WTC11 (cell line): ENCODE measurements at regions not wholly inside any gene's neighbourhood (a gene's known extent, or its start where the extent isn't known, plus 50 kb on each side); places are given as distances from the start of the nearest gene placed in this dataset.

Source experiments
- ATAC-seq: fragments of 200-7000 bp; cut with Tn5 transposase; 2 replicates; pipeline ENCODE4 v1.10.0; 2021; ENCODE audit warnings: mild to moderate bottlenecking, moderate library complexity
- CTCF ChIA-PET: fragments of 300-600 bp; sonication (Branson Sonifier 250); formaldehyde crosslinking; loops from one replicate; lab custom pipeline; 2021; ENCODE audit warnings: antibody characterized with exemption; lab: Charles Lee
- POLR2A ChIA-PET: fragments of 350-600 bp; sonication (Branson Sonifier 250); formaldehyde crosslinking; loops from one replicate; lab custom pipeline; 2021; ENCODE audit warnings: antibody characterized with exemption; lab: Charles Lee
- DNase-seq: peaks from one replicate; pipeline ENCODE4 v3.0.0; 2021; ENCODE audit warnings: low spot score
- H3K27ac Mint-ChIP-seq: 2 replicates; pipeline ENCODE4 v1.8.0; 2021; ENCODE audit warnings: mixed read lengths
- H3K27me3 Mint-ChIP-seq: 2 replicates; pipeline ENCODE4 v1.8.0; 2021; ENCODE audit warnings: low read depth, mild to moderate bottlenecking, moderate library complexity, mixed read lengths
- H3K36me3 Mint-ChIP-seq: 2 replicates; pipeline ENCODE4 v1.8.0; 2021; ENCODE audit warnings: mixed read lengths
- H3K4me1 Mint-ChIP-seq: 2 replicates; pipeline ENCODE4 v1.8.0; 2022; ENCODE audit warnings: mixed read lengths
- H3K4me3 Mint-ChIP-seq: 2 replicates; pipeline ENCODE4 v1.8.0; 2021; ENCODE audit warnings: mild to moderate bottlenecking, moderate library complexity, mixed read lengths
- H3K9me3 Mint-ChIP-seq: 2 replicates; pipeline ENCODE4 v1.8.0; 2021; ENCODE audit warnings: mixed read lengths
- AR ChIP-seq: fragments of 250-450 bp; sonication (Bioruptor Pico); IDR thresholded peaks from 2 replicates; pipeline ENCODE4 v1.9.0; 2021; ENCODE audit warnings: mild to moderate bottlenecking
- HMGA2 ChIP-seq: fragments of 250-450 bp; sonication (Bioruptor Pico); IDR thresholded peaks from 2 replicates; pipeline ENCODE4 v1.4.0; 2021; ENCODE audit warnings: mild to moderate bottlenecking, moderate library complexity
- IRF2 ChIP-seq: sonication (generic); formaldehyde crosslinking; IDR thresholded peaks from 2 replicates; pipeline ENCODE4 v1.8.0; 2022; ENCODE audit warnings: low read depth, missing genetic modification reagents, borderline replicate concordance
- JAZF1 ChIP-seq: fragments of 250-450 bp; sonication (Bioruptor Pico); IDR thresholded peaks from 2 replicates; pipeline ENCODE4 v1.9.0; 2021; ENCODE audit warnings: moderate library complexity, mild to moderate bottlenecking, inconsistent platforms
- NR2C2 ChIP-seq: sonication (generic); formaldehyde crosslinking; IDR thresholded peaks from 2 replicates; pipeline ENCODE4 v1.8.0; 2022; ENCODE audit warnings: mild to moderate bottlenecking, missing genetic modification reagents
- PRRX2 ChIP-seq: fragments of 250-450 bp; sonication (Bioruptor Pico); IDR thresholded peaks from 2 replicates; pipeline ENCODE4 v1.8.0; 2021; ENCODE audit warnings: mild to moderate bottlenecking
- RORB ChIP-seq: fragments of 250-450 bp; sonication (Bioruptor Pico); IDR thresholded peaks from 2 replicates; pipeline ENCODE4 v1.9.0; 2021; ENCODE audit warnings: mild to moderate bottlenecking
- SMAD3 ChIP-seq: sonication (generic); formaldehyde crosslinking; IDR thresholded peaks from 2 replicates; pipeline ENCODE4 v1.8.0; 2022; ENCODE audit warnings: missing genetic modification reagents, mild to moderate bottlenecking, borderline replicate concordance
- SOX15 ChIP-seq: fragments of 250-450 bp; sonication (Bioruptor Pico); IDR thresholded peaks from 2 replicates; pipeline ENCODE4 v1.9.0; 2021; ENCODE audit warnings: mild to moderate bottlenecking
- SP1 ChIP-seq: sonication (generic); formaldehyde crosslinking; conservative IDR thresholded peaks from 2 replicates; pipeline ENCODE4 v1.8.1; 2022; ENCODE audit warnings: missing genetic modification reagents
- ZNF423 ChIP-seq: fragments of 250-450 bp; sonication (Bioruptor Pico); IDR thresholded peaks from 2 replicates; pipeline ENCODE4 v2.1.2; 2022; ENCODE audit warnings: mild to moderate bottlenecking, moderate library complexity
- TF ChIP-seq, protein P1 (sequence below): sonication (generic); formaldehyde crosslinking; IDR thresholded peaks from 2 replicates; pipeline ENCODE4 v1.8.1; 2023; ENCODE audit warnings: mild to moderate bottlenecking, missing genetic modification reagents, borderline replicate concordance
- TF ChIP-seq, protein P2 (sequence below): sonication (generic); formaldehyde crosslinking; IDR thresholded peaks from 2 replicates; pipeline ENCODE4 v1.8.1; 2023; ENCODE audit warnings: mild to moderate bottlenecking, missing genetic modification reagents, moderate library complexity
- TF ChIP-seq, protein P3 (sequence below): sonication (generic); formaldehyde crosslinking; IDR thresholded peaks from 2 replicates; pipeline ENCODE4 v1.8.1; 2023; ENCODE audit warnings: mild to moderate bottlenecking, missing genetic modification reagents, moderate library complexity
- TF ChIP-seq, protein P4 (sequence below): fragments of 200-600 bp; IDR thresholded peaks from 2 replicates; pipeline ENCODE4 v1.8.0; 2022; ENCODE audit warnings: antibody characterized with exemption
- TF ChIP-seq, protein P5 (sequence below): sonication (generic); formaldehyde crosslinking; conservative IDR thresholded peaks from 2 replicates; pipeline ENCODE4 v1.8.1; 2022; ENCODE audit warnings: mild to moderate bottlenecking, missing genetic modification reagents

GRCh38 chr1:209267968-209268367 is 315.5 kb upstream of the CAMK1G start (continued):
- TF ChIP-seq, protein P1, sequence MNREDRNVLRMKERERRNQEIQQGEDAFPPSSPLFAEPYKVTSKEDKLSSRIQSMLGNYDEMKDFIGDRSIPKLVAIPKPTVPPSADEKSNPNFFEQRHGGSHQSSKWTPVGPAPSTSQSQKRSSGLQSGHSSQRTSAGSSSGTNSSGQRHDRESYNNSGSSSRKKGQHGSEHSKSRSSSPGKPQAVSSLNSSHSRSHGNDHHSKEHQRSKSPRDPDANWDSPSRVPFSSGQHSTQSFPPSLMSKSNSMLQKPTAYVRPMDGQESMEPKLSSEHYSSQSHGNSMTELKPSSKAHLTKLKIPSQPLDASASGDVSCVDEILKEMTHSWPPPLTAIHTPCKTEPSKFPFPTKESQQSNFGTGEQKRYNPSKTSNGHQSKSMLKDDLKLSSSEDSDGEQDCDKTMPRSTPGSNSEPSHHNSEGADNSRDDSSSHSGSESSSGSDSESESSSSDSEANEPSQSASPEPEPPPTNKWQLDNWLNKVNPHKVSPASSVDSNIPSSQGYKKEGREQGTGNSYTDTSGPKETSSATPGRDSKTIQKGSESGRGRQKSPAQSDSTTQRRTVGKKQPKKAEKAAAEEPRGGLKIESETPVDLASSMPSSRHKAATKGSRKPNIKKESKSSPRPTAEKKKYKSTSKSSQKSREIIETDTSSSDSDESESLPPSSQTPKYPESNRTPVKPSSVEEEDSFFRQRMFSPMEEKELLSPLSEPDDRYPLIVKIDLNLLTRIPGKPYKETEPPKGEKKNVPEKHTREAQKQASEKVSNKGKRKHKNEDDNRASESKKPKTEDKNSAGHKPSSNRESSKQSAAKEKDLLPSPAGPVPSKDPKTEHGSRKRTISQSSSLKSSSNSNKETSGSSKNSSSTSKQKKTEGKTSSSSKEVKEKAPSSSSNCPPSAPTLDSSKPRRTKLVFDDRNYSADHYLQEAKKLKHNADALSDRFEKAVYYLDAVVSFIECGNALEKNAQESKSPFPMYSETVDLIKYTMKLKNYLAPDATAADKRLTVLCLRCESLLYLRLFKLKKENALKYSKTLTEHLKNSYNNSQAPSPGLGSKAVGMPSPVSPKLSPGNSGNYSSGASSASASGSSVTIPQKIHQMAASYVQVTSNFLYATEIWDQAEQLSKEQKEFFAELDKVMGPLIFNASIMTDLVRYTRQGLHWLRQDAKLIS, result no peak
- TF ChIP-seq, protein P2, sequence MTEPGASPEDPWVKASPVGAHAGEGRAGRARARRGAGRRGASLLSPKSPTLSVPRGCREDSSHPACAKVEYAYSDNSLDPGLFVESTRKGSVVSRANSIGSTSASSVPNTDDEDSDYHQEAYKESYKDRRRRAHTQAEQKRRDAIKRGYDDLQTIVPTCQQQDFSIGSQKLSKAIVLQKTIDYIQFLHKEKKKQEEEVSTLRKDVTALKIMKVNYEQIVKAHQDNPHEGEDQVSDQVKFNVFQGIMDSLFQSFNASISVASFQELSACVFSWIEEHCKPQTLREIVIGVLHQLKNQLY (CRISPR knock-in tag), result no peak

DNA sequence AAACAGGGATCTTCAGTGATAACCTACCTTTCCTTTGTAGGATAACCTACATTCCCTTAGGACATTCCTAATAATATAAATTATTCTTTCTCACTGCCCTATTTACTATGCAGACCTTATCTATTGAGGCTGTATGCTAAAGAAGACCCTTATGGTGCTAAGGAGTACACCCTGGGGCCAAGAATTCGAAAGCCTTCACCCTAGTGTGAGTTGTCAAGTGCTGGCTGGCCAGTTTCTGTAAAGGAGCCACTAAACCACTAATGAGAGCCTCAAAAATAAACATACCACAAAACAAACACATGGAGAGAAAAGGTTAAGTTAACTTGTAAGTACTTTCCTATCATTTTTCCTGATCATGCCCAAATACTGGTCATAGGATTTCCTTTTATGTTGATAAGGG is 315.0 kb upstream of the CAMK1G start:
- Mint-ChIP-seq H3K9me3 (no peaks in the 10 kb centered on the region; the same call in 1 of the 2 replicates), H3K27me3 (no peaks in the 10 kb centered on the region)
- TF ChIP-seq, protein P3, sequence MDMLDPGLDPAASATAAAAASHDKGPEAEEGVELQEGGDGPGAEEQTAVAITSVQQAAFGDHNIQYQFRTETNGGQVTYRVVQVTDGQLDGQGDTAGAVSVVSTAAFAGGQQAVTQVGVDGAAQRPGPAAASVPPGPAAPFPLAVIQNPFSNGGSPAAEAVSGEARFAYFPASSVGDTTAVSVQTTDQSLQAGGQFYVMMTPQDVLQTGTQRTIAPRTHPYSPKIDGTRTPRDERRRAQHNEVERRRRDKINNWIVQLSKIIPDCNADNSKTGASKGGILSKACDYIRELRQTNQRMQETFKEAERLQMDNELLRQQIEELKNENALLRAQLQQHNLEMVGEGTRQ (CRISPR knock-in tag), result no peak
- TF ChIP-seq ZNF423 (CRISPR knock-in tag), result no peak
- TF ChIP-seq JAZF1 (CRISPR knock-in tag), result no peak
- TF ChIP-seq, protein P4, sequence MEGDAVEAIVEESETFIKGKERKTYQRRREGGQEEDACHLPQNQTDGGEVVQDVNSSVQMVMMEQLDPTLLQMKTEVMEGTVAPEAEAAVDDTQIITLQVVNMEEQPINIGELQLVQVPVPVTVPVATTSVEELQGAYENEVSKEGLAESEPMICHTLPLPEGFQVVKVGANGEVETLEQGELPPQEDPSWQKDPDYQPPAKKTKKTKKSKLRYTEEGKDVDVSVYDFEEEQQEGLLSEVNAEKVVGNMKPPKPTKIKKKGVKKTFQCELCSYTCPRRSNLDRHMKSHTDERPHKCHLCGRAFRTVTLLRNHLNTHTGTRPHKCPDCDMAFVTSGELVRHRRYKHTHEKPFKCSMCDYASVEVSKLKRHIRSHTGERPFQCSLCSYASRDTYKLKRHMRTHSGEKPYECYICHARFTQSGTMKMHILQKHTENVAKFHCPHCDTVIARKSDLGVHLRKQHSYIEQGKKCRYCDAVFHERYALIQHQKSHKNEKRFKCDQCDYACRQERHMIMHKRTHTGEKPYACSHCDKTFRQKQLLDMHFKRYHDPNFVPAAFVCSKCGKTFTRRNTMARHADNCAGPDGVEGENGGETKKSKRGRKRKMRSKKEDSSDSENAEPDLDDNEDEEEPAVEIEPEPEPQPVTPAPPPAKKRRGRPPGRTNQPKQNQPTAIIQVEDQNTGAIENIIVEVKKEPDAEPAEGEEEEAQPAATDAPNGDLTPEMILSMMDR, result no peak
- TF ChIP-seq IRF2 (CRISPR knock-in tag), result no peak
- TF ChIP-seq PRRX2 (CRISPR knock-in tag), result no peak
- no peak for TF ChIP-seq HMGA2 (CRISPR knock-in tag)
- TF ChIP-seq, all 79 proteins: peak for 0
- CTCF ChIA-PET, result no interaction called here
- DNase-seq, result no peak
- Mint-ChIP-seq H3K4me3 (no peak overlapping the region), H3K36me3 (no peaks in the 10 kb centered on the region), H3K27ac (no peak overlapping the region), H3K4me1 (peaks cover 7% of the 10 kb centered on the region)
- ATAC-seq, result no peak
- POLR2A ChIA-PET, result no interaction called here

DNA sequence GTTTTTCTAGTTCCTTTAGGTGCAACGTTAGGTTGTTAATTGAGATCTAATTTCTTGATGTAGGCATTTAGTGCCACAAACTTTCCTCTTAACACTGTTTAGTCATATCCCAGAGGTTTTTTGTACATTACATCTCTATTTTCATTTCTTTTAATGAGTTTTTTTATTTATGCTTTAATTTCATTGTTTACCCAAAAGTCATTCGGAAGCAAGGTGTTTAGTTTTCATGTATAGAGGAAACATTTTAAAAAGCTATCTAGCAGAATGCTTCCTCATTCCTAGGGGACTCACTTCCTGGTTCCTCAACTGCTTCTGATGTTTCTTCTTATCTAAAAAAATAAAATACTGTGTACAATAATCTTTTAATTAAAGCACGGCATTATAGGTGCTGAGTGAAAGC is 307.2 kb upstream of the CAMK1G start:
- no peak overlapping the region for H3K4me3 Mint-ChIP-seq
- POLR2A ChIA-PET, result no interaction called here
- H3K36me3 Mint-ChIP-seq, result no peaks in the 10 kb centered on the region
- DNase-seq (no peak), ATAC-seq (no peak)
- H3K4me1 Mint-ChIP-seq, result peaks cover 3% of the 10 kb centered on the region; the same call in 1 of the 2 replicates
- peak overlapping the region; percentile 2; the same call in 1 of the 2 replicates for H3K27ac Mint-ChIP-seq
- peaks cover 6% of the 10 kb centered on the region; the same call in 1 of the 2 replicates for H3K9me3 Mint-ChIP-seq
- TF ChIP-seq PRRX2 (CRISPR knock-in tag) (no peak), SMAD3 (CRISPR knock-in tag) (no peak), SOX15 (CRISPR knock-in tag) (no peak), NR2C2 (no peak), SP1 (CRISPR knock-in tag) (no peak), RORB (CRISPR knock-in tag) (no peak), AR (CRISPR knock-in tag) (no peak)
- TF ChIP-seq, protein P5, sequence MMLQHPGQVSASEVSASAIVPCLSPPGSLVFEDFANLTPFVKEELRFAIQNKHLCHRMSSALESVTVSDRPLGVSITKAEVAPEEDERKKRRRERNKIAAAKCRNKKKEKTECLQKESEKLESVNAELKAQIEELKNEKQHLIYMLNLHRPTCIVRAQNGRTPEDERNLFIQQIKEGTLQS (CRISPR knock-in tag), result no peak
- CTCF ChIA-PET, result no interaction called here
- H3K27me3 Mint-ChIP-seq, result no peaks in the 10 kb centered on the region
